Prostate gland (tissue), 2 donors: ENCODE measurements at regions not wholly inside any gene's neighbourhood (a gene's known extent, or its start where the extent isn't known, plus 50 kb on each side); places are given as distances from the start of the nearest gene placed in this dataset.

Experiments used
- DNase-seq: peaks from one replicate; pipeline ENCODE4 v3.0.0-alpha.2; 2019; ENCODE audit warnings: low spot score
- H3K27ac ChIP-seq, 2 donors: fragments of 200-600 bp; sonication (generic); 2 replicates each; pipeline ENCODE4 v1.5.1; 2017 to 2019
- H3K27me3 ChIP-seq: fragments of 200-600 bp; sonication (generic); replicated peaks from 2 replicates; pipeline ENCODE4 v1.5.1; 2019; ENCODE audit not compliant: insufficient read depth
- H3K36me3 ChIP-seq, 2 donors: fragments of 200-600 bp; sonication (generic); 1 replicate in 1 of 2; 2 replicates in 1 of 2; pipeline versions ENCODE4 v1.5.1 to v1.8.1; 2017 to 2019
- H3K4me1 ChIP-seq: fragments of 200-600 bp; sonication (generic); replicated peaks from 2 replicates; pipeline ENCODE4 v1.5.1; 2019
- H3K4me3 ChIP-seq, 2 donors: fragments of 200-600 bp; sonication (generic); 2 replicates each; pipeline ENCODE4 v1.5.1; 2017 to 2019
- H3K9me3 ChIP-seq: fragments of 200-600 bp; sonication (generic); 2 replicates; pipeline ENCODE4 v1.5.1; 2017
- POLR2A ChIP-seq: fragments of 450-650 bp; IDR thresholded peaks from one replicate; pipeline ENCODE4 v1.6.1; 2016; ENCODE audit warnings: antibody characterized with exemption, mild to moderate bottlenecking
- POLR2AphosphoS5 ChIP-seq: sonication (generic); formaldehyde crosslinking; IDR thresholded peaks from one replicate; pipeline ENCODE4 v1.6.1; 2017; ENCODE audit warnings: antibody characterized with exemption
- WGBS: methylation state at CpG from one replicate; pipeline ENCODE4 v1.1.5; 2018; 5-methylcytosine and 5-hydroxymethylcytosine counted together
- intact Hi-C: fragments of 100-400 bp; cut with DNase I; formaldehyde crosslinking; loops from one replicate; pipeline ENCODE4 v1.14.2; 2022
- TF ChIP-seq, protein P1 (sequence below), 4 experiments: fragments of 200-600 bp in 2 of 4; fragments of 450-650 bp in 2 of 4; sonication (generic) in 2 of 4; IDR thresholded peaks; 1 replicate in 3 of 4; 2 replicates in 1 of 4; pipeline ENCODE4 v1.5.1; 2016 to 2019; ENCODE audit warnings: antibody characterized with exemption in 4 of 4, mild to moderate bottlenecking in 2 of 4, moderate library complexity in 2 of 4

DNA sequence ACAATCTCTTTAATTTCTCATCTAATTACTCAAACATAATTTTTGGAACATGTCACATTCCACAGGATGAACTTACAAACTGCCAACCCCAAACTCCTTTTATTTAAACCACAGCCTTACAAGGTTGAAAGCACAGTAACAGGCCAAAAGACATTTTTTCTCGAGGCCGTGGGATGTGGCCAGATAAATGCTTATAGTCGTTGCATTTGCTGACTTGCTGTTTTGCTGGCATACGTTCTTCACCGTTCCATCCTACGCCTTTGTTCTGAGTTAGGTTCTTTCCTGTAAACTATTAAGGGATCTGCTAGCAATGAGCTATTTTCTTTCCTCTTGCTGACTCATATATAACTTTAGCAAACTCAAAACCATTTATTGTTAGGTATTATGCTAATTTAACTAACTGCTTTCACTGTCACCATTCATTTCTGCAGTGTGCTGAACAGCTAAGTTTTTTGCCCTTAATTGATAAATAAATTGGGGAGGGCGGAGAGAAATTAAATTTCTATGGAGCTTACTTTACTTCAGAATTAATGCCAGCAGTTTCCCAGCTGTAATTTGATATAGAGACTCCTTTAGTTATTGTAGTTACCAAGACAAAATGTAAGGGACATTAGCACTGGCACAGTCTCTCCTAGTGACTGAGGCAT, 135.1 kb upstream of the PACRGL start:
- Histone ChIP-seq H3K9me3 (no peaks in the 10 kb centered on the region), H3K27me3 (no peaks in the 10 kb centered on the region), H3K36me3 (no peaks in the 10 kb centered on the region), H3K4me3 (no peak overlapping the region), H3K4me1 (no peaks in the 10 kb centered on the region), H3K27ac (no peak overlapping the region)
- WGBS: 43% methylated on average over 7 of the region's 7 CpGs
- intact Hi-C loops: no loop called here
- TF ChIP-seq POLR2AphosphoS5: no peak
- TF ChIP-seq, protein P1, sequence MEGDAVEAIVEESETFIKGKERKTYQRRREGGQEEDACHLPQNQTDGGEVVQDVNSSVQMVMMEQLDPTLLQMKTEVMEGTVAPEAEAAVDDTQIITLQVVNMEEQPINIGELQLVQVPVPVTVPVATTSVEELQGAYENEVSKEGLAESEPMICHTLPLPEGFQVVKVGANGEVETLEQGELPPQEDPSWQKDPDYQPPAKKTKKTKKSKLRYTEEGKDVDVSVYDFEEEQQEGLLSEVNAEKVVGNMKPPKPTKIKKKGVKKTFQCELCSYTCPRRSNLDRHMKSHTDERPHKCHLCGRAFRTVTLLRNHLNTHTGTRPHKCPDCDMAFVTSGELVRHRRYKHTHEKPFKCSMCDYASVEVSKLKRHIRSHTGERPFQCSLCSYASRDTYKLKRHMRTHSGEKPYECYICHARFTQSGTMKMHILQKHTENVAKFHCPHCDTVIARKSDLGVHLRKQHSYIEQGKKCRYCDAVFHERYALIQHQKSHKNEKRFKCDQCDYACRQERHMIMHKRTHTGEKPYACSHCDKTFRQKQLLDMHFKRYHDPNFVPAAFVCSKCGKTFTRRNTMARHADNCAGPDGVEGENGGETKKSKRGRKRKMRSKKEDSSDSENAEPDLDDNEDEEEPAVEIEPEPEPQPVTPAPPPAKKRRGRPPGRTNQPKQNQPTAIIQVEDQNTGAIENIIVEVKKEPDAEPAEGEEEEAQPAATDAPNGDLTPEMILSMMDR (IDR thresholded peaks at IDR 0.05): no peak
- TF ChIP-seq POLR2A: no peak
- DNase-seq: no peak

DNA sequence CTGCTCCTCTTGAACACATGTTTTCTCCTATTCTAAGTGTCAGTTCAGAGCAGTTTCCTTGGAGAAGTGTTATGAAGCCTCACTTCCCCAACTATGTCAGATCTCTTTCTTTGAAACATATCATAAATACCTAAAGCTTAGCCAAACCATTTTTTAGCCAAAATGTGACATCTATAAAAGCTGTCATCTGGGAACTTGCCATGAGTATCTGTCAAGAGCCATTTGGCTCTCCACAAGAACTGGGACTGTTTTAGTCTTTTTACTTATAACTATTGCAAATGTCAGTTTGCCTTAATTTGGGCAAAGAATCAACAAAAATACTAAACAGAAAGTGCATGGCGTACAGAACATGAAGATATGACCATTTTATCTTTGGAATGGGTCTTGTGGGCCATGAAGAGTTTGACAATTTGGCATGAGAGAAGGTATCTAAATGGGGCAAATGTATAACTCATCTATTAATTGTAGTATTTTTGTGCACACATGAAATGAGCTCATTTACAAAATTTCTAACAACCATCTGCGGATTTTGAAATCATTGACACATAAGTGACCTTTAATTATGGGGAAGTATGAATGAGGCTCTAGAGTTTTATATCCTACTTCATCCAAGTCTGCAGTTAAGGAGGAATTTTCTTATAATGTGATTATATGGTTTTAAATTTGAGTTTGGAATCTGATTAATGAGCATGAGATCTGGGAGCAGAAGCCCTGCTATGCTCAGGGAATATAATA, 129.1 kb upstream of the PACRGL start:
- Histone ChIP-seq H3K27ac (no peak overlapping the region), H3K36me3 (no peaks in the 10 kb centered on the region), H3K4me3 (no peak overlapping the region), H3K27me3 (no peaks in the 10 kb centered on the region), H3K9me3 (no peaks in the 10 kb centered on the region), H3K4me1 (no peaks in the 10 kb centered on the region)
- TF ChIP-seq POLR2AphosphoS5 (no peak), POLR2A (no peak)
- TF ChIP-seq, protein P1 (IDR thresholded peaks at IDR 0.05): no peak
- 81% methylated on average over 2 of the region's 2 CpGs for WGBS
- no peak for DNase-seq
- intact Hi-C loops: no loop called here

DNA sequence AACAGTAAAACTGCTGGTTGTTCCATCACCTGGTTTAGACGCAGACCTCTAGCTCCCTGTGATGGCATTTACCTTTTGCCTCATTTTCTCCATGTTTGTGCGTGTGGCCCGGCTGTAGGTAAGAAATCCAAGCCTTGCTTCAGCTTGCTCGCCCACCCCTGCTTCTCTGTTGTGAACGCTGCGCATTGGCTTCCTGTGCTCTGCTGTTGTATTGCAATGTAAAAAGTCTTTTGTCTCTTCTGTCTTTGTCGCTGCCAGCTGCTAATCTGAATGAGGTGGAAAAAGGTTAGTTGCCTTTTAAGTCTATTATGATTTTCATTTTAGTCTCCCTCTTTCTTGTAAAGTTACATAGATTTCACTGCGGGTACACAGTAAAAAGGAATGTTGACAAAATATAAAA, 127.3 kb upstream of the PACRGL start:
- 67% methylated on average over 8 of the region's 8 CpGs for WGBS

DNA sequence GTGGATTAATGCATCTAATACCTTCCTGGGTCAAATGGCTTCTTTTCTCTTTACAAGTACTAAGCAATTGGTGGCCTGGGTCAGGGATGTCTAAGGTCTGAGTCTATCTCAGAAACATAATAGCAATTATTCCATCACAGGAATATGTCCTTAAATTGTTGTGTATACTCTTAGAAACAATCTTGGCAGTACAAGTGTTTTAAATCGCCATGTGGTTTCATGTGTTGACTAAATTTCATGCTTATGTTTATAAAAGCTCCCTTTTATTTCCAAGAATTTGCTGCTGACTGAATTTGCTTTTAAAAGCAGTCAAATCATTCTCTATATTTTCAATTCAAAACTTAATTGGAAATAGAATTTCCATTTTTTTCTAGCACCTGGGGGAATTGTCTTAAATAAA, 125.3 kb upstream of the PACRGL start:
- no peak overlapping the region for H3K4me3 ChIP-seq
- WGBS: 64% methylated on average over 1 of the region's 1 CpG
- no peak for TF ChIP-seq POLR2A
- TF ChIP-seq, protein P1 (IDR thresholded peaks at IDR 0.05): no peak
- TF ChIP-seq POLR2AphosphoS5: no peak

More for the DNA sequence above, 127.3 kb upstream of the PACRGL start:
- Histone ChIP-seq H3K36me3 (no peaks in the 10 kb centered on the region), H3K27me3 (no peaks in the 10 kb centered on the region), H3K4me3 (no peak overlapping the region), H3K9me3 (no peaks in the 10 kb centered on the region), H3K4me1 (no peaks in the 10 kb centered on the region), H3K27ac (no peak overlapping the region)
- intact Hi-C loops: no loop called here
- DNase-seq: no peak
- TF ChIP-seq, protein P1 (IDR thresholded peaks at IDR 0.05): no peak
- TF ChIP-seq POLR2AphosphoS5 (no peak), POLR2A (no peak)

DNA sequence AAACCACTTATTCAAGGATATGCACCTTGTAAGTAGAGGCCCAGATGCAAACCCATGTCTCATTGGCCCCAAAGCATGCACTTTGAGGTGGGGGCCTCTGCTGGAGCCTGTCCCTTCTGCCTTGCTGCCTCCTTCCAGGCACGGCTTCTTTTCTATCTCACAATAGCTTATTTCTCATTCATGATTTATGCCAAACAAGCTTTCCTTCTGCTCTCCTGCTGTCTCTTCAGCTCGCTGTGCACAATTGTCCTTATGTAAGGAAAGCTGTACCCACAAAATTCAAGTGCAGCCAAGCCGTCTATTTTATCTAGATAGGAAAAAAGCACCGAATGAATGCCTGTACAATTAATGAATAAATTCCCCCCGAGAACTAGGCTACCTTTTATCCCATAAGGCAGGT, 124.8 kb upstream of the PACRGL start:
- intact Hi-C loops: no loop called here
- DNase-seq: no peak
- no peaks in the 10 kb centered on the region for H3K36me3 ChIP-seq
- no peak overlapping the region for H3K4me3 ChIP-seq
- 61% methylated on average over 5 of the region's 5 CpGs for WGBS
- H3K27me3 ChIP-seq: no peaks in the 10 kb centered on the region
- no peak for TF ChIP-seq POLR2A
- no peak for TF ChIP-seq POLR2AphosphoS5
- TF ChIP-seq, protein P1 (IDR thresholded peaks at IDR 0.05): no peak
- H3K4me1 ChIP-seq: no peaks in the 10 kb centered on the region
- no peaks in the 10 kb centered on the region for H3K9me3 ChIP-seq
- H3K27ac ChIP-seq: no peak overlapping the region

More for the DNA sequence above, 125.3 kb upstream of the PACRGL start:
- Histone ChIP-seq H3K36me3 (no peaks in the 10 kb centered on the region), H3K9me3 (no peaks in the 10 kb centered on the region), H3K27me3 (no peaks in the 10 kb centered on the region), H3K4me1 (no peaks in the 10 kb centered on the region), H3K27ac (no peak overlapping the region)
- intact Hi-C loops: no loop called here
- DNase-seq: no peak
